ENCODE measurements at regions not wholly inside any gene's neighbourhood (a gene's known extent, or its start where the extent isn't known, plus 50 kb on each side); places are given as distances from the start of the nearest gene placed in this dataset.

- H3K79me2 ChIP-seq (ENCODE audit: control insufficient read depth, insufficient read depth, low read length): no peaks in the 10 kb centered on the region
- FAIRE-seq (peak; percentile 31), DNase-seq (ENCODE audit: low read depth, low spot score) (peak; percentile 5), ATAC-seq (peak; percentile 85)
- BruUV-seq (replicated peaks): no TSS peak
- ChIA-PET SMC1A (ENCODE audit: uncharacterized antibody, unreplicated experiment) (interaction anchor here (0.7 to 1.3 kb wide), 13 partner anchors 9 to 330 kb away, joined by 3 to 7 read pairs (median 3); no protein-coding TSS in a partner anchor), POLR2A (no interaction called here), CTCF (interaction anchor here (0.7 to 1.1 kb wide), 6 partner anchors 9 to 526 kb away, joined by 3 to 5 read pairs (median 3); no protein-coding TSS in a partner anchor), RAD21 (ENCODE audit: unreplicated experiment) (interaction anchor here (0.9 to 1.1 kb wide), 4 partner anchors 37 to 331 kb away, joined by 3 to 7 read pairs (median 4); no protein-coding TSS in a partner anchor)
- no peak overlapping the region for H3K4me3 ChIP-seq
- H2AFZ ChIP-seq (ENCODE audit: control insufficient read depth, low read depth, low read length): no peak overlapping the region; the same call in 1 of the 2 replicates
- H3K27me3 ChIP-seq (replicated peaks in 1 of 2; ENCODE audit: control insufficient read depth in 2 of 2, insufficient read depth in 2 of 2, low read length in 1 of 2): no peaks in the 10 kb centered on the region
- intact Hi-C loops (cut with micrococcal nuclease; ENCODE audit: unreplicated experiment): loop anchor here (2.0 to 5.0 kb wide), 2 partner anchors 196 to 332 kb away; no protein-coding TSS in a partner anchor
- TF ChIP-seq, protein P1, sequence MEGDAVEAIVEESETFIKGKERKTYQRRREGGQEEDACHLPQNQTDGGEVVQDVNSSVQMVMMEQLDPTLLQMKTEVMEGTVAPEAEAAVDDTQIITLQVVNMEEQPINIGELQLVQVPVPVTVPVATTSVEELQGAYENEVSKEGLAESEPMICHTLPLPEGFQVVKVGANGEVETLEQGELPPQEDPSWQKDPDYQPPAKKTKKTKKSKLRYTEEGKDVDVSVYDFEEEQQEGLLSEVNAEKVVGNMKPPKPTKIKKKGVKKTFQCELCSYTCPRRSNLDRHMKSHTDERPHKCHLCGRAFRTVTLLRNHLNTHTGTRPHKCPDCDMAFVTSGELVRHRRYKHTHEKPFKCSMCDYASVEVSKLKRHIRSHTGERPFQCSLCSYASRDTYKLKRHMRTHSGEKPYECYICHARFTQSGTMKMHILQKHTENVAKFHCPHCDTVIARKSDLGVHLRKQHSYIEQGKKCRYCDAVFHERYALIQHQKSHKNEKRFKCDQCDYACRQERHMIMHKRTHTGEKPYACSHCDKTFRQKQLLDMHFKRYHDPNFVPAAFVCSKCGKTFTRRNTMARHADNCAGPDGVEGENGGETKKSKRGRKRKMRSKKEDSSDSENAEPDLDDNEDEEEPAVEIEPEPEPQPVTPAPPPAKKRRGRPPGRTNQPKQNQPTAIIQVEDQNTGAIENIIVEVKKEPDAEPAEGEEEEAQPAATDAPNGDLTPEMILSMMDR (IDR thresholded peaks at IDR 0.05 in 2 of 3, conservative IDR thresholded peaks at IDR 0.05 in 1 of 3; ENCODE audit: control insufficient read depth in 2 of 3, extremely low read depth in 1 of 3, insufficient read depth in 1 of 3, low read depth in 3 of 3, low read length in 3 of 3): peak; percentile 28 to 47 (median 38); a peak in 3 of 6 replicates
- TF ChIP-seq SMARCA5 (IDR thresholded peaks at IDR 0.05): no peak
- TF ChIP-seq SMC3 (IDR thresholded peaks at IDR 0.05; ENCODE audit: borderline replicate concordance, low read length): peak; percentile 18; the same call in 1 of the 2 replicates
- TF ChIP-seq, protein P2, sequence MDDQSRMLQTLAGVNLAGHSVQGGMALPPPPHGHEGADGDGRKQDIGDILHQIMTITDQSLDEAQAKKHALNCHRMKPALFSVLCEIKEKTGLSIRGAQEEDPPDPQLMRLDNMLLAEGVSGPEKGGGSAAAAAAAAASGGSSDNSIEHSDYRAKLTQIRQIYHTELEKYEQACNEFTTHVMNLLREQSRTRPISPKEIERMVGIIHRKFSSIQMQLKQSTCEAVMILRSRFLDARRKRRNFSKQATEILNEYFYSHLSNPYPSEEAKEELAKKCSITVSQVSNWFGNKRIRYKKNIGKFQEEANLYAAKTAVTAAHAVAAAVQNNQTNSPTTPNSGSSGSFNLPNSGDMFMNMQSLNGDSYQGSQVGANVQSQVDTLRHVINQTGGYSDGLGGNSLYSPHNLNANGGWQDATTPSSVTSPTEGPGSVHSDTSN (IDR thresholded peaks at IDR 0.05; ENCODE audit: insufficient replicate concordance, low read depth, low read length): no peak
- no peak for TF ChIP-seq SKIL (IDR thresholded peaks at IDR 0.05; ENCODE audit: low read depth, poor library complexity, severe bottlenecking)
- H3K4me2 ChIP-seq (ENCODE audit: control insufficient read depth, insufficient read depth): no peak overlapping the region
- WGBS (ENCODE audit: insufficient coverage, insufficient replicate concordance, low lambda C conversion rate, missing lambda C conversion rate): 20% methylated on average over 5 of the region's 5 CpGs
- no peaks in the 10 kb centered on the region for H3K4me1 ChIP-seq (ENCODE audit: control insufficient read depth, insufficient read depth, low read length)
- no peaks in the 10 kb centered on the region for H3K9me3 ChIP-seq (replicated peaks; ENCODE audit: control insufficient read depth, insufficient read depth, low read length)
- H3K9ac ChIP-seq (ENCODE audit: control insufficient read depth, insufficient read depth, low read length): no peak overlapping the region
- no peaks in the 10 kb centered on the region for H4K20me1 ChIP-seq (ENCODE audit: control insufficient read depth, insufficient read depth)
- H3K36me3 ChIP-seq (ENCODE audit: control insufficient read depth in 2 of 2, insufficient read depth in 2 of 2, low read length in 1 of 2): no peaks in the 10 kb centered on the region
- in situ Hi-C loops (cut with MboI): no loop called here
- H3K27ac ChIP-seq (ENCODE audit: control insufficient read depth, insufficient read depth): no peak overlapping the region
Observed at GRCh38 chrX:78886550-78886949, 58.6 kb upstream of the P2RY10 start.

All from GM12878 (cell line).